GM12878 (cell line): ENCODE measurements at regions not wholly inside any gene's neighbourhood (a gene's known extent, or its start where the extent isn't known, plus 50 kb on each side); places are given as distances from the start of the nearest gene placed in this dataset.

ENCODE experiments used
- ATAC-seq: fragments of 200-7000 bp; cut with Tn5 transposase; 3 replicates; pipeline ENCODE4 v1.9.1; 2020; ENCODE audit warnings: mild to moderate bottlenecking, moderate library complexity
- BruUV-seq: library from RNA; stranded (reverse); fragments of 400-500 nt; replicated peaks from 2 replicates; lab custom pipeline; 2021; lab: Mats Ljungman, UMichigan
- CTCF ChIA-PET: fragments of 300-600 bp; sonication (Branson Sonifier 250); formaldehyde crosslinking; extraction: SDS; loops from one replicate; lab custom pipeline; 2021; ENCODE audit warnings: inconsistent platforms; lab: Yijun Ruan, JAX
- POLR2A ChIA-PET: fragments of 350-600 bp; formaldehyde crosslinking; extraction: SDS; loops from one replicate; lab custom pipeline; 2021; ENCODE audit warnings: inconsistent platforms; lab: Charles Lee
- RAD21 ChIA-PET: fragments of 300-600 bp; sonication (Branson Sonifier 250); formaldehyde crosslinking; loops from one replicate; lab custom pipeline; 2023; ENCODE audit warnings: antibody characterized with exemption; ENCODE audit not compliant: unreplicated experiment; lab: Charles Lee
- SMC1A ChIA-PET: fragments of 300-600 bp; sonication (Branson Sonifier 250); formaldehyde crosslinking; loops from one replicate; lab custom pipeline; 2023; ENCODE audit not compliant: unreplicated experiment, uncharacterized antibody; lab: Charles Lee
- DNase-seq: peaks from one replicate; pipeline ENCODE4 v3.0.0-alpha.2; 2011; ENCODE audit warnings: low read depth, low spot score
- FAIRE-seq: peaks from 3 replicates; lab custom pipeline; 2011; peaks lifted over from hg19 to GRCh38; lab: Jason Lieb, UNC
- H2AFZ ChIP-seq: 2 replicates; pipeline ENCODE4 v1.6.0; 2011; ENCODE audit warnings: low read depth, low read length, control low read depth; ENCODE audit not compliant: control insufficient read depth
- H3K27ac ChIP-seq: 2 replicates; pipeline ENCODE4 v1.5.1; 2011; ENCODE audit warnings: control low read depth; ENCODE audit not compliant: control insufficient read depth, insufficient read depth
- H3K27me3 ChIP-seq, 2 experiments: replicated peaks in 1 of 2; 2 replicates each; pipeline versions ENCODE4 v1.6.0 to v1.6.1; 2011; ENCODE audit warnings: low read length in 1 of 2; ENCODE audit not compliant: control insufficient read depth in 2 of 2, insufficient read depth in 2 of 2
- H3K36me3 ChIP-seq, 2 experiments: 2 replicates each; pipeline ENCODE4 v1.5.1; 2011; ENCODE audit warnings: low read length in 1 of 2; ENCODE audit not compliant: control insufficient read depth in 2 of 2, insufficient read depth in 2 of 2
- H3K4me1 ChIP-seq: 2 replicates; pipeline ENCODE4 v1.6.1; 2011; ENCODE audit warnings: mild to moderate bottlenecking, low read length, moderate library complexity, mixed read lengths; ENCODE audit not compliant: control insufficient read depth, insufficient read depth
- H3K4me2 ChIP-seq: 2 replicates; pipeline ENCODE4 v1.6.0; 2011; ENCODE audit warnings: control low read depth; ENCODE audit not compliant: control insufficient read depth, insufficient read depth
- H3K4me3 ChIP-seq: fragments of 200-600 bp; sonication (generic); 2 replicates; pipeline ENCODE4 v1.5.1; 2016
- H3K79me2 ChIP-seq: 2 replicates; pipeline ENCODE4 v1.6.0; 2011; ENCODE audit warnings: low read length; ENCODE audit not compliant: control insufficient read depth, insufficient read depth
- H3K9ac ChIP-seq: 2 replicates; pipeline ENCODE4 v1.8.0; 2011; ENCODE audit warnings: low read length, control low read depth, mixed read lengths; ENCODE audit not compliant: control insufficient read depth, insufficient read depth
- H3K9me3 ChIP-seq: replicated peaks from 3 replicates; pipeline ENCODE4 v1.5.1; 2011; ENCODE audit warnings: mild to moderate bottlenecking, low read length; ENCODE audit not compliant: control insufficient read depth, insufficient read depth
- H4K20me1 ChIP-seq: 2 replicates; pipeline ENCODE4 v1.6.0; 2011; ENCODE audit not compliant: control insufficient read depth, insufficient read depth
- EED ChIP-seq: sonication (generic); IDR thresholded peaks from 2 replicates; pipeline ENCODE4 v1.6.1; 2016; ENCODE audit warnings: antibody characterized with exemption, low read depth
- ETV6 ChIP-seq, 2 experiments: fragments of 450-650 bp in 1 of 2; IDR thresholded peaks in 1 of 2; conservative IDR thresholded peaks in 1 of 2; 2 replicates each; pipeline ENCODE4 v1.6.1; 2014; ENCODE audit warnings: antibody characterized with exemption in 1 of 2, borderline replicate concordance in 1 of 2, low read depth in 1 of 2, mild to moderate bottlenecking in 1 of 2, moderate library complexity in 1 of 2
- FOS ChIP-seq: IDR thresholded peaks from 3 replicates; pipeline ENCODE4 v1.6.1; 2011; ENCODE audit warnings: borderline replicate concordance; ENCODE audit not compliant: insufficient read length; ENCODE audit errors: extremely low read depth
- HDAC6 ChIP-seq: fragments of 200-600 bp; sonication (generic); IDR thresholded peaks from one replicate; pipeline ENCODE4 v1.8.0; 2017; ENCODE audit warnings: antibody characterized with exemption; ENCODE audit not compliant: unreplicated experiment
- JUND ChIP-seq: IDR thresholded peaks from 2 replicates; pipeline ENCODE4 v1.6.1; 2012; ENCODE audit warnings: low read depth, mild to moderate bottlenecking, low read length, improper control_type of control experiment, moderate library complexity
- NFYA ChIP-seq: IDR thresholded peaks from 2 replicates; pipeline ENCODE4 v1.6.1; 2011; ENCODE audit warnings: low read depth, mild to moderate bottlenecking, low read length, improper control_type of control experiment, borderline replicate concordance
- PAX5 ChIP-seq: IDR thresholded peaks from 2 replicates; pipeline ENCODE4 v1.6.1; 2011; ENCODE audit warnings: low read depth, low read length, borderline replicate concordance
- POU2F2 ChIP-seq: IDR thresholded peaks from 3 replicates; pipeline ENCODE4 v1.6.1; 2011; ENCODE audit warnings: low read depth, mild to moderate bottlenecking, low read length, borderline replicate concordance
- SMAD5 ChIP-seq: IDR thresholded peaks from 2 replicates; pipeline ENCODE4 v1.6.1; 2016; ENCODE audit warnings: antibody characterized with exemption, low read depth
- SMC3 ChIP-seq: IDR thresholded peaks from 2 replicates; pipeline ENCODE4 v1.6.1; 2011; ENCODE audit warnings: low read length, improper control_type of control experiment, borderline replicate concordance
- SPI1 ChIP-seq: IDR thresholded peaks from 2 replicates; pipeline ENCODE4 v1.6.1; 2011; ENCODE audit warnings: low read depth, mild to moderate bottlenecking, low read length, moderate library complexity, borderline replicate concordance; ENCODE audit not compliant: insufficient read depth
- SREBF2 ChIP-seq: IDR thresholded peaks from 2 replicates; pipeline ENCODE4 v1.6.1; 2012; ENCODE audit warnings: mild to moderate bottlenecking, low read length
- TARDBP ChIP-seq: IDR thresholded peaks from 2 replicates; pipeline ENCODE4 v1.6.1; 2016; ENCODE audit warnings: borderline replicate concordance
- YY1 ChIP-seq: IDR thresholded peaks from 2 replicates; pipeline ENCODE4 v1.6.1; 2011; ENCODE audit warnings: low read depth, mild to moderate bottlenecking, low read length
- ZNF24 ChIP-seq: fragments of 450-650 bp; IDR thresholded peaks from 2 replicates; pipeline ENCODE4 v1.6.1; 2017; ENCODE audit warnings: antibody characterized with exemption, mild to moderate bottlenecking
- WGBS: methylation state at CpG from one replicate; pipeline ENCODE4 v1.1.6; 2016; ENCODE audit warnings: low lambda C conversion rate; ENCODE audit not compliant: insufficient replicate concordance, insufficient coverage; ENCODE audit errors: missing lambda C conversion rate; 5-methylcytosine and 5-hydroxymethylcytosine counted together
- in situ Hi-C: fragments of 300-500 bp; cut with MboI; formaldehyde crosslinking; loops from 9 replicates; pipeline ENCODE4 v1.14.3; 2018; ENCODE audit warnings: mixed read lengths
- intact Hi-C: fragments of 100-400 bp; cut with micrococcal nuclease; formaldehyde crosslinking; loops from one replicate; pipeline ENCODE4 v1.14.2; 2022; ENCODE audit not compliant: unreplicated experiment
- TF ChIP-seq, protein P1 (sequence below): IDR thresholded peaks from 2 replicates; pipeline ENCODE4 v1.6.1; 2012; ENCODE audit warnings: mild to moderate bottlenecking, low read depth, low read length
- TF ChIP-seq, protein P2 (sequence below): fragments of 450-650 bp; IDR thresholded peaks from 2 replicates; pipeline ENCODE4 v1.6.1; 2016; ENCODE audit warnings: mild to moderate bottlenecking

DNA sequence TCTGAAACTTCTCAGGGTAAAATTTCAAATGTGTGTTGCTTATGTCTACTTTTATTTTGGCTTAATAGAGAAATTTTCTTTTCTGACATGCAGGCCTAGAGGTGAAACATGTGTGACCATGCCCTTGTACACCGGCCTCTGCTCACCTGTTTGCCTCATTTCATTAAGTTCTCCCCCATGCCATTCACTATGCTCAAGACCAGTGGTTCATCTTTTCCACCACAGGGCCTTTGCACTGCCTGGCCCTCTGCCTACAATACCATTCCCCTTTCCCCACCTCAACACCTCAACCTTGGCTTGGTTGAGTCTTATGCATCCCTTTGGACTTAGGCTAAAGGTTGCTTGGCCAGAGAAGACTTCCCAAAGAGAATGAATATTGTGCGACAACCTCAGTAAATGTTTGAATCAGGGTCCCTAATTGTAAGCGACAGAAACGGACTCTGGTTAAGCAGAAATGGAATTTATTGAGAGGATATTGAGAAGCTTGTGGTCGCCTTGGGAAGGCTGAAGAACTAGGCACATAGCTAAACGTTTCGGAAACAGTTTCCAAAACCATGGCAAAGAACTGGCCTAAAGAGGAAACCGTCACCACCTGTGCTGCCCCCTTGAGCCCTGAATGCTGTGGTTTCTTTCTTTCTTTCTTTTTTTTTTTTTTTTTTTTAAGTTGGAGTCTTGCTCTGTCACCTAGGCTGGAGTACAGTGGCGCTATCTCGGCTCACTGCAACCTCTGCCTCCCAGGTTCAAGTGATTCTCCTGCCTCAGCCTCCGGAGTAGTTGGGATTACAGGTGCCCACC lies 152.2 kb downstream of the SOX4 start (continued):
- TF ChIP-seq PAX5: no peak
- no peak for TF ChIP-seq JUND
- TF ChIP-seq TARDBP: no peak
- TF ChIP-seq SMAD5: no peak
- TF ChIP-seq HDAC6: no peak
- no peak for TF ChIP-seq POU2F2

DNA sequence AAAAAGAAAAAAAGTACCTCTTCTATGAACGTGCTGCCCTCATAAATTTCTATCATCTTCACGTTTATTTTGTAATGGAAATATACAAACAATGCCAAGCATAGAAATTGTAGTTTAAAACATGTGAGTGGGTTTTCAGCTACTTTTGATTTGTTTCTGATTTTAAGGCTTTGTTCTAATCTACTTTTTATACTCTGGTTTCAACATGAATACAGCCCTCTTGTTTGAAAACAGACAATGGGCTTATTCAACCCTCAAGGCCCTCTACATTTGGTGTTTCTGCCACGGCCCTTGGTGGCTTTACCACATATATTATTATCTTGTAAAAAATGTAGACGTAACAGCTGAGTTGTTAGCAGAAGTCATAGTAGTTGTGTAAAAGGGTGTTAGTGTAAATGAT lies 153.9 kb downstream of the SOX4 start:
- no peaks in the 10 kb centered on the region for H3K9me3 ChIP-seq
- ATAC-seq: no peak
- H4K20me1 ChIP-seq: no peaks in the 10 kb centered on the region
- ChIA-PET POLR2A (no interaction called here), RAD21 (no interaction called here), SMC1A (interaction anchor here (1.0 kb wide), 1 partner anchor 872 kb away, joined by 3 read pairs; no protein-coding TSS in a partner anchor), CTCF (no interaction called here)
- no peak for TF ChIP-seq NFYA
- no peak for TF ChIP-seq ETV6 (conservative IDR thresholded peaks at IDR 0.05 in 1 of 2, IDR thresholded peaks at IDR 0.05 in 1 of 2; ENCODE audit: borderline replicate concordance in 1 of 2, low read depth in 1 of 2)
- TF ChIP-seq, protein P1, sequence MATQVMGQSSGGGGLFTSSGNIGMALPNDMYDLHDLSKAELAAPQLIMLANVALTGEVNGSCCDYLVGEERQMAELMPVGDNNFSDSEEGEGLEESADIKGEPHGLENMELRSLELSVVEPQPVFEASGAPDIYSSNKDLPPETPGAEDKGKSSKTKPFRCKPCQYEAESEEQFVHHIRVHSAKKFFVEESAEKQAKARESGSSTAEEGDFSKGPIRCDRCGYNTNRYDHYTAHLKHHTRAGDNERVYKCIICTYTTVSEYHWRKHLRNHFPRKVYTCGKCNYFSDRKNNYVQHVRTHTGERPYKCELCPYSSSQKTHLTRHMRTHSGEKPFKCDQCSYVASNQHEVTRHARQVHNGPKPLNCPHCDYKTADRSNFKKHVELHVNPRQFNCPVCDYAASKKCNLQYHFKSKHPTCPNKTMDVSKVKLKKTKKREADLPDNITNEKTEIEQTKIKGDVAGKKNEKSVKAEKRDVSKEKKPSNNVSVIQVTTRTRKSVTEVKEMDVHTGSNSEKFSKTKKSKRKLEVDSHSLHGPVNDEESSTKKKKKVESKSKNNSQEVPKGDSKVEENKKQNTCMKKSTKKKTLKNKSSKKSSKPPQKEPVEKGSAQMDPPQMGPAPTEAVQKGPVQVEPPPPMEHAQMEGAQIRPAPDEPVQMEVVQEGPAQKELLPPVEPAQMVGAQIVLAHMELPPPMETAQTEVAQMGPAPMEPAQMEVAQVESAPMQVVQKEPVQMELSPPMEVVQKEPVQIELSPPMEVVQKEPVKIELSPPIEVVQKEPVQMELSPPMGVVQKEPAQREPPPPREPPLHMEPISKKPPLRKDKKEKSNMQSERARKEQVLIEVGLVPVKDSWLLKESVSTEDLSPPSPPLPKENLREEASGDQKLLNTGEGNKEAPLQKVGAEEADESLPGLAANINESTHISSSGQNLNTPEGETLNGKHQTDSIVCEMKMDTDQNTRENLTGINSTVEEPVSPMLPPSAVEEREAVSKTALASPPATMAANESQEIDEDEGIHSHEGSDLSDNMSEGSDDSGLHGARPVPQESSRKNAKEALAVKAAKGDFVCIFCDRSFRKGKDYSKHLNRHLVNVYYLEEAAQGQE: no peak
- TF ChIP-seq SREBF2: no peak
- no peak for TF ChIP-seq SPI1
- TF ChIP-seq, protein P2, sequence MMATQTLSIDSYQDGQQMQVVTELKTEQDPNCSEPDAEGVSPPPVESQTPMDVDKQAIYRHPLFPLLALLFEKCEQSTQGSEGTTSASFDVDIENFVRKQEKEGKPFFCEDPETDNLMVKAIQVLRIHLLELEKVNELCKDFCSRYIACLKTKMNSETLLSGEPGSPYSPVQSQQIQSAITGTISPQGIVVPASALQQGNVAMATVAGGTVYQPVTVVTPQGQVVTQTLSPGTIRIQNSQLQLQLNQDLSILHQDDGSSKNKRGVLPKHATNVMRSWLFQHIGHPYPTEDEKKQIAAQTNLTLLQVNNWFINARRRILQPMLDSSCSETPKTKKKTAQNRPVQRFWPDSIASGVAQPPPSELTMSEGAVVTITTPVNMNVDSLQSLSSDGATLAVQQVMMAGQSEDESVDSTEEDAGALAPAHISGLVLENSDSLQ: no peak
- TF ChIP-seq JUND: no peak
- no peak for TF ChIP-seq YY1
- no peak for TF ChIP-seq FOS
- no peak for TF ChIP-seq EED
- no peak for TF ChIP-seq SMC3
- TF ChIP-seq ZNF24: no peak
- H3K79me2 ChIP-seq: no peaks in the 10 kb centered on the region
- no TSS peak for BruUV-seq
- no peak overlapping the region for H3K4me3 ChIP-seq
- FAIRE-seq: no peak
- DNase-seq: no peak
- no peaks in the 10 kb centered on the region for H3K36me3 ChIP-seq
- no peak overlapping the region for H3K27ac ChIP-seq
- intact Hi-C loops (no loop called here), in situ Hi-C loops (no loop called here)
- H3K4me1 ChIP-seq: no peaks in the 10 kb centered on the region
- 36% methylated on average over 4 of the region's 4 CpGs for WGBS
- no peak overlapping the region for H3K9ac ChIP-seq
- no peak overlapping the region for H2AFZ ChIP-seq
- H3K27me3 ChIP-seq: no peaks in the 10 kb centered on the region; a peak in 1 of 4 replicates
- no peak overlapping the region for H3K4me2 ChIP-seq
